ENCODE measurements at regions not wholly inside any gene's neighbourhood (a gene's known extent, or its start where the extent isn't known, plus 50 kb on each side); places are given as distances from the start of the nearest gene placed in this dataset.
"Not testable (repeated sequence)": the region's sequence is repeated elsewhere in the genome, so short reads cannot be mapped to it uniquely, and the experiment has no call there.

GRCh38 chrX:4588893-4589292, 875.4 kb upstream of the PRKX start:
- TF ChIP-seq PAX5 (IDR thresholded peaks at IDR 0.05; ENCODE audit: insufficient read depth, low read length, severe bottlenecking) (no peak), TAF1 (IDR thresholded peaks at IDR 0.05; ENCODE audit: low read depth, low read length) (no peak), POLR2A (IDR thresholded peaks at IDR 0.05; ENCODE audit: low read depth, low read length) (no peak), POLR2AphosphoS5 (IDR thresholded peaks at IDR 0.05; ENCODE audit: low read depth, low read length) (no peak), POU2F2 (IDR thresholded peaks at IDR 0.05; ENCODE audit: low read depth, low read length) (no peak), SPI1 (IDR thresholded peaks at IDR 0.05; ENCODE audit: low read depth, low read length) (no peak)
- FAIRE-seq (no peak), DNase-seq (ENCODE audit: insufficient read length, low spot score) (no peak)

GRCh38 chrX:4588466-4588865, 875.0 kb upstream of the PRKX start:
- TF ChIP-seq POLR2AphosphoS5 (IDR thresholded peaks at IDR 0.05; ENCODE audit: low read depth, low read length) (no peak), POLR2A (IDR thresholded peaks at IDR 0.05; ENCODE audit: low read depth, low read length) (no peak), POU2F2 (IDR thresholded peaks at IDR 0.05; ENCODE audit: low read depth, low read length) (no peak), PAX5 (IDR thresholded peaks at IDR 0.05; ENCODE audit: insufficient read depth, low read length, severe bottlenecking) (no peak), SPI1 (IDR thresholded peaks at IDR 0.05; ENCODE audit: low read depth, low read length) (no peak), TAF1 (IDR thresholded peaks at IDR 0.05; ENCODE audit: low read depth, low read length) (no peak)
- FAIRE-seq (no peak), DNase-seq (ENCODE audit: insufficient read length, low spot score) (no peak)

- TF ChIP-seq POLR2AphosphoS5 (IDR thresholded peaks at IDR 0.05; ENCODE audit: low read depth, low read length) (no peak), PAX5 (IDR thresholded peaks at IDR 0.05; ENCODE audit: insufficient read depth, low read length, severe bottlenecking) (no peak), TAF1 (IDR thresholded peaks at IDR 0.05; ENCODE audit: low read depth, low read length) (no peak), POLR2A (IDR thresholded peaks at IDR 0.05; ENCODE audit: low read depth, low read length) (no peak), POU2F2 (IDR thresholded peaks at IDR 0.05; ENCODE audit: low read depth, low read length) (no peak), SPI1 (IDR thresholded peaks at IDR 0.05; ENCODE audit: low read depth, low read length) (no peak)
- DNase-seq (ENCODE audit: insufficient read length, low spot score) (no peak), FAIRE-seq (no peak)
These were observed 874.6 kb upstream of the PRKX start for GRCh38 chrX:4588056-4588455.

GRCh38 chrX:4579999-4580398, 866.5 kb upstream of the PRKX start:
- TF ChIP-seq POLR2AphosphoS5 (IDR thresholded peaks at IDR 0.05; ENCODE audit: low read depth, low read length) (no peak), POLR2A (IDR thresholded peaks at IDR 0.05; ENCODE audit: low read depth, low read length) (no peak), PAX5 (IDR thresholded peaks at IDR 0.05; ENCODE audit: insufficient read depth, low read length, severe bottlenecking) (no peak), POU2F2 (IDR thresholded peaks at IDR 0.05; ENCODE audit: low read depth, low read length) (no peak), SPI1 (IDR thresholded peaks at IDR 0.05; ENCODE audit: low read depth, low read length) (no peak), TAF1 (IDR thresholded peaks at IDR 0.05; ENCODE audit: low read depth, low read length) (no peak)
- FAIRE-seq (no peak), DNase-seq (ENCODE audit: insufficient read length, low spot score) (no peak)

GRCh38 chrX:4579480-4579879, 866.0 kb upstream of the PRKX start:
- DNase-seq (ENCODE audit: insufficient read length, low spot score) (no peak), FAIRE-seq (no peak)
- TF ChIP-seq PAX5 (IDR thresholded peaks at IDR 0.05; ENCODE audit: insufficient read depth, low read length, severe bottlenecking) (no peak), POLR2A (IDR thresholded peaks at IDR 0.05; ENCODE audit: low read depth, low read length) (no peak), SPI1 (IDR thresholded peaks at IDR 0.05; ENCODE audit: low read depth, low read length) (no peak)

GRCh38 chrX:4572691-4573090, 859.2 kb upstream of the PRKX start:
- FAIRE-seq (no peak), DNase-seq (ENCODE audit: insufficient read length, low spot score) (no peak)
- TF ChIP-seq SPI1 (IDR thresholded peaks at IDR 0.05; ENCODE audit: low read depth, low read length) (no peak), POLR2A (IDR thresholded peaks at IDR 0.05; ENCODE audit: low read depth, low read length) (no peak), POLR2AphosphoS5 (IDR thresholded peaks at IDR 0.05; ENCODE audit: low read depth, low read length) (no peak), POU2F2 (IDR thresholded peaks at IDR 0.05; ENCODE audit: low read depth, low read length) (no peak), TAF1 (IDR thresholded peaks at IDR 0.05; ENCODE audit: low read depth, low read length) (no peak), PAX5 (IDR thresholded peaks at IDR 0.05; ENCODE audit: insufficient read depth, low read length, severe bottlenecking) (no peak)

GRCh38 chrX:4570151-4570550, 856.7 kb upstream of the PRKX start:
- no peak for TF ChIP-seq POLR2AphosphoS5 (IDR thresholded peaks at IDR 0.05; ENCODE audit: low read depth, low read length)
- TF ChIP-seq TAF1 (IDR thresholded peaks at IDR 0.05; ENCODE audit: low read depth, low read length) = no peak
- no peak for TF ChIP-seq POLR2A (IDR thresholded peaks at IDR 0.05; ENCODE audit: low read depth, low read length)
- TF ChIP-seq SPI1 (IDR thresholded peaks at IDR 0.05; ENCODE audit: low read depth, low read length) = no peak
- no peak for TF ChIP-seq POU2F2 (IDR thresholded peaks at IDR 0.05; ENCODE audit: low read depth, low read length)
- TF ChIP-seq PAX5 (IDR thresholded peaks at IDR 0.05; ENCODE audit: insufficient read depth, low read length, severe bottlenecking) = no peak
- DNase-seq (ENCODE audit: insufficient read length, low spot score) = no peak
- FAIRE-seq = no peak

GRCh38 chrX:4560192-4560591, 846.7 kb upstream of the PRKX start:
- no peak for TF ChIP-seq PAX5 (IDR thresholded peaks at IDR 0.05; ENCODE audit: insufficient read depth, low read length, severe bottlenecking)
- TF ChIP-seq SPI1 (IDR thresholded peaks at IDR 0.05; ENCODE audit: low read depth, low read length) = no peak
- TF ChIP-seq POLR2AphosphoS5 (IDR thresholded peaks at IDR 0.05; ENCODE audit: low read depth, low read length) = no peak
- no peak for TF ChIP-seq POU2F2 (IDR thresholded peaks at IDR 0.05; ENCODE audit: low read depth, low read length)
- no peak for TF ChIP-seq POLR2A (IDR thresholded peaks at IDR 0.05; ENCODE audit: low read depth, low read length)
- TF ChIP-seq TAF1 (IDR thresholded peaks at IDR 0.05; ENCODE audit: low read depth, low read length) = no peak
- FAIRE-seq (no peak), DNase-seq (ENCODE audit: insufficient read length, low spot score) (no peak)

- no peak for FAIRE-seq
- TF ChIP-seq POLR2A (IDR thresholded peaks at IDR 0.05; ENCODE audit: low read depth, low read length) = no peak
- no peak for TF ChIP-seq TAF1 (IDR thresholded peaks at IDR 0.05; ENCODE audit: low read depth, low read length)
- no peak for TF ChIP-seq SPI1 (IDR thresholded peaks at IDR 0.05; ENCODE audit: low read depth, low read length)
- DNase-seq (ENCODE audit: insufficient read length, low spot score) = no peak
These were observed 836.6 kb upstream of the PRKX start for GRCh38 chrX:4550018-4550417.

- TF ChIP-seq TAF1 (IDR thresholded peaks at IDR 0.05; ENCODE audit: low read depth, low read length) (no peak), POU2F2 (IDR thresholded peaks at IDR 0.05; ENCODE audit: low read depth, low read length) (peak; percentile 35; the same call in 1 of the 2 replicates), POLR2AphosphoS5 (IDR thresholded peaks at IDR 0.05; ENCODE audit: low read depth, low read length) (no peak)
- FAIRE-seq = peak; percentile 87
- peak; percentile 5 for DNase-seq (ENCODE audit: insufficient read length, low spot score)
These were observed 833.9 kb upstream of the PRKX start for GRCh38 chrX:4547213-4547836.

GRCh38 chrX:4546178-4546577, 832.7 kb upstream of the PRKX start:
- DNase-seq (ENCODE audit: insufficient read length, low spot score); FAIRE-seq: not testable (repeated sequence)

Data from GM12891 (cell line).